ENCODE measurements at regions not wholly inside any gene's neighbourhood (a gene's known extent, or its start where the extent isn't known, plus 50 kb on each side); places are given as distances from the start of the nearest gene placed in this dataset.

GRCh38 chr4:173685831-173686210 is 155.8 kb upstream of the HAND2 start:
- H3K27ac ChIP-seq, result no peak overlapping the region
- H3K4me1 ChIP-seq, result no peaks in the 10 kb centered on the region
- TF ChIP-seq CTCF (IDR thresholded peaks at IDR 0.05), result no peak
- H3K4me3 ChIP-seq, result no peak overlapping the region
- no peaks in the 10 kb centered on the region for H3K36me3 ChIP-seq
- no peak for DNase-seq (ENCODE audit: low spot score in 2 of 2)
- no peaks in the 10 kb centered on the region for H3K27me3 ChIP-seq
- no peaks in the 10 kb centered on the region for H3K9me3 ChIP-seq

DNA sequence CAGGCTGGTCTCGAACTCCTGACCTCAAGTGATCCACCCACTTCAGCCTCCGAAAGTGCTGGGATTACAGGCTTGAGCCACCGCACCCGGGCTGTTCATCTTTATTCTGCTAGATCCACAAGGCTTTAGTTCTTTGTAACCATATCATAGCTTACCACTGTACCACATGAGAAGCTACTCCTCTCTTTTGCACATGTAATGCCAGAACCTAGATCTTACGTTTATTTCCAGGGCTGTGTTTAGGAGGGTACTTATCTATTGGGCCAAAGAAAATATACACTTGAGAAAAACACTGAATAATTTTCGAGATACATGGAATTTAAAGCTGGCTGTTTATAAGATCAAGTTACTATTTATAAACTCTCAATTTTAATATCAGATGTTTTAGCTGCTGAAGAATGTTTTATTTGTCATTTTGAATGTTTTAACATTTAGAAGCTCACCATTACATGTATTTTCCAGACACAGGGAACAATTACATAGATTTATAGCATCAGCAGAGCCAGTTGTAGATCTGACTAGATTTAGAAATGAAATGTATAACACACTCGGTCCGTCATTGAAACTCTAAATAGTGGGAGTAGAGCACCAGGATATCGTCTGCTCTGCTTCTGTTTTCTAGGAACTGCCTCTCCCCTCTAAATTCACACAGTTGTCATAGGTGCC is 155.3 kb upstream of the HAND2 start:
- DNase-seq (ENCODE audit: low spot score in 2 of 2), result no peak
- no peaks in the 10 kb centered on the region for H3K9me3 ChIP-seq
- no peaks in the 10 kb centered on the region for H3K36me3 ChIP-seq
- TF ChIP-seq CTCF (IDR thresholded peaks at IDR 0.05) (no peak), EP300 (IDR thresholded peaks at IDR 0.05) (no peak)
- no peaks in the 10 kb centered on the region for H3K4me1 ChIP-seq
- 79% methylated on average over 9 of the region's 9 CpGs for WGBS
- no peak overlapping the region for H3K27ac ChIP-seq
- no peaks in the 10 kb centered on the region for H3K27me3 ChIP-seq
- no peak overlapping the region for H3K4me3 ChIP-seq

- no peak for TF ChIP-seq POLR2AphosphoS5 (IDR thresholded peaks at IDR 0.05)
- no peak for TF ChIP-seq CTCF (IDR thresholded peaks at IDR 0.05)
- no peak for TF ChIP-seq EP300 (IDR thresholded peaks at IDR 0.05)
- no peak for TF ChIP-seq POLR2A (IDR thresholded peaks at IDR 0.05)
- 72% methylated on average over 3 of the region's 3 CpGs for WGBS
- H3K36me3 ChIP-seq, result no peaks in the 10 kb centered on the region
Measured at GRCh38 chr4:173684223-173684622, 154.2 kb upstream of the HAND2 start.

DNA sequence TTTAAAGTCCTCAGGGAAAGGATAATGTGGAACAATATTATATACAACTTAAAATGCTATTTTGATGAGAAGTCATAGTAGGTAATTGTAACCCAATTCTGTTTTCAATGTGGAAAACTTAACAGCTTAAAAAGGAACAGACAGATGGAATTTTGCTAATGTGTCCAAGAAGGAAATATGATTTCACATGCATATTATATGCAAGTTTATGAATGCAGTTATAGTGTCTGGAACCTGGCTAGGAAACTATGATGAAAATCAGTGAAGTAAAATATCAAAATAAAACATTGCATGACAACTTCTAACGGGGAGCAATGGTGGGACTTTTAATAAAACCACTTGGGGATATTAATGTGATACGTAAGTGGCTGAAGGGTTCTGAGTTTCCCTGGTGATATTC is 152.6 kb upstream of the HAND2 start:
- Histone ChIP-seq H3K27me3 (no peaks in the 10 kb centered on the region), H3K4me3 (no peak overlapping the region), H3K27ac (no peak overlapping the region), H3K36me3 (no peaks in the 10 kb centered on the region), H3K4me1 (no peaks in the 10 kb centered on the region), H3K9me3 (no peaks in the 10 kb centered on the region)
- TF ChIP-seq CTCF (IDR thresholded peaks at IDR 0.05) (no peak), POLR2AphosphoS5 (IDR thresholded peaks at IDR 0.05) (no peak), POLR2A (IDR thresholded peaks at IDR 0.05) (no peak), EP300 (IDR thresholded peaks at IDR 0.05) (no peak)
- no peak for DNase-seq (ENCODE audit: low spot score in 2 of 2)
- WGBS, result 78% methylated on average over 2 of the region's 2 CpGs

More at GRCh38 chr4:173684223-173684622, 154.2 kb upstream of the HAND2 start:
- Histone ChIP-seq H3K27ac (no peak overlapping the region), H3K9me3 (no peaks in the 10 kb centered on the region), H3K27me3 (no peaks in the 10 kb centered on the region), H3K4me1 (no peaks in the 10 kb centered on the region), H3K4me3 (no peak overlapping the region)
- DNase-seq (ENCODE audit: low spot score in 2 of 2), result no peak

DNA sequence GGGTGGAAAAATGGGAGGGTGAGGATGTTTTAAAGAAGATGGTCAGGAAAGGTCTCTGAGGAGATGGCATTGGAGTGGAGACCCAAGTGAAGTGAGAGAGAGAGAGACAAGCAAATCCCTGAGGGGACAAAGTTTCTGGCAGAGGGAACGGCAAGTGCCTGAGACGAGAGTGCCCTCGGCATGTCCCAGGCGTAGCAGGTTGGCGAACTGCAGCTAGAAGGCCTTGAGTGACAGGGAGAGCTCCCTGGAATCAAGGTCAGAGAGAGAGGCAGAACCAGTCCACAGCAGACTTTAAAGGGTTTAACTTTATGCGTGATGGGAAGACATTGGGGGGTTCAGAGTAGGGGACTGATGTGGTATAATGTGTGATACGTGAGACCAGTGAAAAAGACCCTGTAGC is 150.2 kb upstream of the HAND2 start:
- no peaks in the 10 kb centered on the region for H3K36me3 ChIP-seq
- 69% methylated on average over 7 of the region's 7 CpGs for WGBS
- no peak for DNase-seq (ENCODE audit: low spot score in 2 of 2)
- no peak for TF ChIP-seq POLR2A (IDR thresholded peaks at IDR 0.05)
- no peak for TF ChIP-seq EP300 (IDR thresholded peaks at IDR 0.05)
- no peak for TF ChIP-seq POLR2AphosphoS5 (IDR thresholded peaks at IDR 0.05)
- TF ChIP-seq CTCF (IDR thresholded peaks at IDR 0.05), result no peak
- no peak overlapping the region for H3K27ac ChIP-seq
- H3K9me3 ChIP-seq, result no peaks in the 10 kb centered on the region
- H3K4me1 ChIP-seq, result no peaks in the 10 kb centered on the region
- H3K27me3 ChIP-seq, result no peaks in the 10 kb centered on the region
- no peak overlapping the region for H3K4me3 ChIP-seq
